GM21423 (cell line): ENCODE measurements at regions not wholly inside any gene's neighbourhood (a gene's known extent, or its start where the extent isn't known, plus 50 kb on each side); places are given as distances from the start of the nearest gene placed in this dataset.

Experiments used
- ATAC-seq: cut with Tn5 transposase; IDR thresholded peaks from one replicate; pipeline ENCODE4 v1.9.1; 2021; ENCODE audit warnings: mild to moderate bottlenecking, moderate library complexity; ENCODE audit not compliant: unreplicated experiment

- no peak for ATAC-seq
Observed at GRCh38 chr13:40136896-40137295, 481.4 kb downstream of the COG6 start.

GRCh38 chr13:40137400-40137799 lies 481.9 kb downstream of the COG6 start:
- no peak for ATAC-seq

GRCh38 chr13:40139896-40140520 lies 484.5 kb downstream of the COG6 start:
- ATAC-seq: no peak

DNA sequence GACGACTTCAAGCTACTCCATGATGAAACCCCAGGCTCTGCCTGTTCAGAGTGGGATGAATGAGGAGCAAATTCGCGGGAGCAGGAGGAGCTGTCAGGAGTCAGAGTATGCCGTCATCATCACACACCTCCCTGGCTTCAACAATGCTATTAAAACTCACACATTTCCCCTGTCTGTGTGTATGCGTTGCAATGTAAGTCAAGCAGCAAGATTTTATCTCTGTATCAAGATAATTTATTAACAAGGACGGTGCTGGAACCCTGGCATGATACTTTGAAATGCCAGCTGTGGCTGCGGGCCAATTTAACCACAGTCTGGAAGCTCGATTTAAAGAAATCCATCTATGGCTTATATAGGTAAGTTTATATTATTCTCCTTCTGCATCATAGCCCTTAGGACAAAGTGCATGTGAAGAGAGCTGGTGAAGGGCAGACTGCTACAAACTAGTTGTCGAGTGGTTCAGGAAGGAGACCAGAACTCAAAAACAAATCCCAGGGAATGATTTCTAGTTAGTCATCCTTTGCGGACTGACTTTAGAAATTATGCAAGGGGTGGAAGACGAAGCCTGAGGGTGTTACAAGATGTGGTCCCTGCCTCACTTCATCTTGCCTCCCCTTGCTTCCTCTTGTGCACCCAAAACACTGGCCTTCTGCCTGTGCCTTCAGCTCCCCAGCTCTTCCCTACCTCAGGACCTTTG lies 486.5 kb downstream of the COG6 start:
- no peak for ATAC-seq

GRCh38 chr13:40143106-40143505 lies 487.6 kb downstream of the COG6 start:
- no peak for ATAC-seq

GRCh38 chr13:40143559-40143958 lies 488.1 kb downstream of the COG6 start:
- no peak for ATAC-seq

DNA sequence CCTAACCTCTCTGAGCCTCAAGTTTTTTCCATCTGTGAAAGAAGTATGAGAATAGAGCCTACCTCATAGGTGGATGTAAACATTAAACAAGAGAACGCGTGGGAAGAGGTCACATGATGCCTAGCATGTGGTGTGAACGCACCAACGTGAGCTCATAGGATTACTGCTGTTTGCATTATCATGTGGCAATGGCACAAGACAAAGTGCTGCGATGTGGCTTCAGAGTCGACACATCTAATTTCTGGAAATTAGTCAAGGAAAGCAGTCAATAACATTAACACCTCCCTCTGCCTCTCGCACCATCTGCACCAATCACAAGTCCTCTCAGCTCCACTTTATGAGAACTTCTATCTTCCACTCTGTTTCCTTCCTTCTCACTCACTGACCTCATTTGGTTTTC lies 489.7 kb downstream of the COG6 start:
- no peak for ATAC-seq

- no peak for ATAC-seq
Observed at GRCh38 chr13:40146063-40146462, 490.6 kb downstream of the COG6 start.

- ATAC-seq: no peak
Observed at GRCh38 chr13:40146611-40147117, 491.2 kb downstream of the COG6 start.

DNA sequence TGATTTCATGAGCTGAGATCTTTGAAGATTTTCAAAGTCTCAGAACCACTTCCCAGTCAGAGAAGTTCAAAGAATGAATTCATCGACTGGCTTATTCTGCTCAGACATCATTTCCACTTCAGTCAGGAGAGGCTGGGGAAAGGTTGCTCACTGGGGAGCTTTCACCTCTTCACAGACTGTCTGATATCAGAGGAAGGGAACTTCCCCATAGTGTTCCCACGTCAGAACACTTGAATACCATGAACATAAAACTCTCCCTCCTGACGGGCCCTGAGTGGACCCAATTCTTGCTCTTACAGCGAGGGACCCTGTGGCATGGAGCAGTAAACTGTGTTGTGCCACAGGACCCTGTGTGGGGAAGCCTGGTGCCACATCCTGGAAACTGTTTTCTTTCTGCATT lies 492.6 kb downstream of the COG6 start:
- no peak for ATAC-seq

GRCh38 chr13:40148742-40149141 lies 493.3 kb downstream of the COG6 start:
- no peak for ATAC-seq

DNA sequence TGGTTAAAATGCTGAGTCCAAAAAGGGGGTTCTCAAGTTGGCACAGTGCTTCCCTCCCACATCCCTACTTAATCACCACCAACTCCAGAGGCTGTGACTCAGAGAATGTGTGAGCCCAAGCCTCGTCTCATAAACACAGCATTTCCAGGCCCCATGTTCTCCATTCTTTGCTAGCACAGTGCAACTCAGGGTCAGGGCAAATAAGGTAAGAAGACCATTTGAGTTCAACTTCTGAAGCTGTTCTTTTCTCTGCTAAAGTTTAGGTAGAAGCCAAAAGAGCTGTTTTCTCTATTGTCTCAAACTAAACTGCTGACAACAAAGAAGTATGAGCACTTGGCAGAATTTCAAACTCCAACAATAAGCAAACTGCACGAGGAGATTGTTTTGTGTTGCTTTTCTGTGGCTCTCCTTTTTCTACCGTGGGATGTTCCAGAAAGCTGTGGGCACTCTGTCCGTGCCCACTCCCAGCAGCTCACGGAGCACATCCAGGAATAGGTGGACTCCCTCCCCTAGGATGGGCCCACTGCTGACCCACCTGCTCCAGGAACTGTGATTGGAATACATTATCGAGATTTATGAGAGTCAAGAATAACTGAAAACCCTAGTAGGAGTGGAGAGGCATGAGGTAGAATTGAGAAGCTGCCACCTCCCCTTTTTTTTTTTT lies 494.3 kb downstream of the COG6 start:
- ATAC-seq: no peak

- ATAC-seq: no peak
Observed at GRCh38 chr13:40151673-40152072, 496.2 kb downstream of the COG6 start.

DNA sequence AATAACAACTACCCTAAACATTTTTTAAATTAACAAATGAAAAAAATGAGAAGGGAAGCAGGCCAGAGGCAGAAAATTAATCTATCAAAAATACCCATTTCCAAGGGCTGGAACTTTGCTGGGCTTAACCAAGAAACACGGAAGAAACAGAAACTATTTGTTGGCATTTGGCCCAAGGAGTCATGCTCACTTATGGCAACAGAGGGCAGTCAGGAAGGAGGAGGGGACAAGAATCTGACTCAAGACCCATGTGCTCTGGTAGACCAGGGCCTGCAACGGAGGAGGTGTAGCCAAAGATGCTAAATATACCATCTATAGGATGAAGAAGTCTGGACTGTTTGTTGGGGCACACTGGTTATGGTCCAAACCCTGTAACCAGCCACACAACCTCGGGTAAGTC lies 496.7 kb downstream of the COG6 start:
- no peak for ATAC-seq

- ATAC-seq: no peak
Observed at GRCh38 chr13:40152922-40153321, 497.5 kb downstream of the COG6 start.

DNA sequence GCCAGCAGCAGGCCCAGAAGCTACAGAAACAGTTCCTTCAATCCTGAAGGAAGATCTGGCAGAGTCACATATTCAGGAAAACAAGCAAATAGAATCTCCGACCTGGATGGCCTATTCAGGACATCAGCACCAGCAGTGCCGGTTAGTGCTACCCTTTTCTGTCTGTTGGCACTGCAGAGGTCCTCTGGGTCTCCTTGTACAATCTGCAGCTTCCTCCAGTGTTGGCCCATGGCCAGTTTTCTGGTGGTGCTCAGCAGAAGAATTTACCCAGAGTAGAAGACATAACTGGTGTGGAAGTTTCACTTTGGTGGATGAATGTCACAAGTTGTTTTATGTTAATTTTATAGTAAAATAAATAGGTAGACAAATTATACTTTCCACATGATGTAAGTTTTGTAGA lies 498.1 kb downstream of the COG6 start:
- no peak for ATAC-seq

DNA sequence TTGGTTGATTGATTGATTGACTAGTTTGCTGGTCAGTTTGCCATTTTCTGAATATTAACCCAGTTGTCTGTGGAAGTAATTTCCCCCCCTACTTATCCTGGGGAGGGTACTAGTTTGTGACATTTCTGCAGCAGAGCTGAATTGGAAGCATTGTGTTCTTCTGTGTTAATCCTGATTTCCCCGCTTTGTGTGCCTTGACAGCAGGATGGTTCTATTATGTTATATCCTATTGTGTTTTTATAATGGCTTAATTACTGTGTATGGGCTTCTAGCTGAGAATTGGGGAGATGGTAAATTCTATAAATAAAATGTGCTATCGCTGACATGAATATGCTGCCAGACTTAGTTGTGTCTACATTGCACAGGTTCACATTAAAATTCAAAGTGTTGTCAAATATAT lies 499.7 kb downstream of the COG6 start:
- ATAC-seq: no peak

DNA sequence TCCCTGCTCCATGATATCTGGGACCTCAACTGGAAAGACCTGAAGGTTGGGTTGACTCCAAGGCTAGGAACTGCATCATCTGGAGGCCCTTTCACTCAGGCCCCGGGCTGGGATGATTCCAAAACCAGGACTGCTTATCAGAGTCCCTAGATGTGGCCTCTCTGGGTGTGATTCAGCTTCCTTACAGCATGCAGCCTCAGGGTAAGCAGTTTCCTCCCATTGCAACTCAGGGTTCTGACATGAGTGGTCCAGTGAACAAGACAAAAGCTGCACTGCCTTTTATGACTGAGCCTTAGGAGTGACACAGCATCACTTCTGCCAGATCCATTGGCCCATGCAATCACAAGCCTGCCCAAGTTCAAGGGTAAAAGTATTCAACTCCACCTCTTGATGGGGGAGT lies 502.8 kb downstream of the COG6 start:
- ATAC-seq: no peak

GRCh38 chr13:40158757-40159156 lies 503.3 kb downstream of the COG6 start:
- no peak for ATAC-seq

- ATAC-seq: no peak
Observed at GRCh38 chr13:40159736-40160135, 504.3 kb downstream of the COG6 start.

DNA sequence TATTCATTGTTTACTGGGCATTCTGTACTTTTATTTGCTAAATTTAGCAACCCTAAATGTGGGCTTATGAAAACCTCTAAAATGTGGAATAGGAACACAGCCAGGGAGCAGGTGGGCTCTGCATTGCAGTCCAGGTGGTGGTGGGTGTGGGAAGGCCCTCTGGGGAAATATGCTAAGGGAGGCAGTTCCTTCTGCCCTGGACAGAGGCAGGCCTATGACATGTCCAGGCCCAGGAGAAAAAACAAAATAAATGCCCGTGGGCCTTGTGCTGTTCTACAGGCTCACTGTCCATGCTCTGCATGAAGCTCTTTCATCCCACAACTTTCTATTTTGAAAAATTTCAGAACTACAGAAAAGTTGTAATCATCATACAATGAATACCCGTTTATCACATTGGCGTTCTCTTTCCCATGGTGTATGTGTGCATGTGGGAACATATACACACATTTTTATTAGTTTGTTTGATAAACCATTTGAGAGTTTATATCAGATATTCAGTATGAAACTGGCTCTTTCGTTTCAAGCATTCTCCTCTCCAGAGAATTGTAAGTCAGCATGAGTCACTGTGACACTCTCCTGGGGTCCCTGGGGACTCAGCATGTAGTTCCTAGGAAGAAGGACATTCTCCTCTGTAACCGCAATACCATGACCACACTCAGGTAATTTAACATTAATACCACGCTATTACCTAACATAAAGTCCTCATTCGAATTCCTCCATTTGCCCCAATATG lies 505.3 kb downstream of the COG6 start:
- ATAC-seq: no peak
